ENCODE measurements at regions not wholly inside any gene's neighbourhood (a gene's known extent, or its start where the extent isn't known, plus 50 kb on each side); places are given as distances from the start of the nearest gene placed in this dataset.
"Not testable (repeated sequence)": the region's sequence is repeated elsewhere in the genome, so short reads cannot be mapped to it uniquely, and the experiment has no call there.

- TF ChIP-seq CTCF, POLR2A (IDR thresholded peaks at IDR 0.05): not testable (repeated sequence)
These were observed 52.1 kb downstream of the NPIPB11 start for GRCh38 chr16:29354449-29354848.
